OCI-LY1 (cell line): ENCODE measurements at regions not wholly inside any gene's neighbourhood (a gene's known extent, or its start where the extent isn't known, plus 50 kb on each side); places are given as distances from the start of the nearest gene placed in this dataset.

Experiments
- H2AFZ ChIP-seq: fragments of 200-600 bp; sonication (generic), shearing (Covaris generic); 2 replicates; pipeline ENCODE4 v1.6.0; 2014; ENCODE audit warnings: antibody characterized with exemption, mild to moderate bottlenecking, low read length
- H3F3A ChIP-seq: fragments of 200-600 bp; sonication (generic), shearing (Covaris generic); 2 replicates; pipeline ENCODE4 v1.6.0; 2014; ENCODE audit warnings: mild to moderate bottlenecking, antibody characterized with exemption, low read length, moderate library complexity; ENCODE audit not compliant: insufficient read depth
- H3K27ac ChIP-seq: fragments of 200-600 bp; sonication (generic); 2 replicates; pipeline ENCODE4 v1.5.1; 2014; ENCODE audit warnings: low read length, mixed run types, mild to moderate bottlenecking, low read depth; ENCODE audit not compliant: poor library complexity, severe bottlenecking
- H3K27me3 ChIP-seq: fragments of 200-600 bp; sonication (generic); 2 replicates; pipeline ENCODE4 v1.6.0; 2014; ENCODE audit warnings: antibody characterized with exemption, mild to moderate bottlenecking, low read length, moderate library complexity; ENCODE audit not compliant: insufficient read depth
- H3K36me3 ChIP-seq: fragments of 200-600 bp; sonication (generic); 2 replicates; pipeline ENCODE4 v1.6.1; 2014; ENCODE audit warnings: mild to moderate bottlenecking, antibody characterized with exemption, low read length, moderate library complexity, mixed read lengths; ENCODE audit not compliant: insufficient read depth
- H3K4me1 ChIP-seq: fragments of 200-600 bp; sonication (generic); 2 replicates; pipeline ENCODE4 v1.5.1; 2014; ENCODE audit warnings: mild to moderate bottlenecking, low read length, moderate library complexity; ENCODE audit not compliant: insufficient read depth, severe bottlenecking
- H3K4me2 ChIP-seq: fragments of 200-600 bp; sonication (generic), shearing (Covaris generic); 2 replicates; pipeline ENCODE4 v1.6.1; 2014; ENCODE audit warnings: low read length
- H3K4me3 ChIP-seq: fragments of 200-600 bp; sonication (generic); 2 replicates; pipeline ENCODE4 v1.5.1; 2014; ENCODE audit warnings: low read length, low read depth, mild to moderate bottlenecking, mixed read lengths; ENCODE audit not compliant: poor library complexity, severe bottlenecking
- H3K79me2 ChIP-seq: fragments of 200-600 bp; shearing (Covaris generic); 2 replicates; pipeline ENCODE4 v1.6.1; 2016; ENCODE audit warnings: mixed run types, low read length, mixed read lengths; ENCODE audit not compliant: insufficient read depth
- H3K9ac ChIP-seq: fragments of 200-600 bp; sonication (generic), shearing (Covaris generic); 2 replicates; pipeline ENCODE4 v1.6.1; 2014; ENCODE audit warnings: mild to moderate bottlenecking, low read length, mixed read lengths
- H3K9me2 ChIP-seq: fragments of 200-600 bp; sonication (generic), shearing (Covaris generic); 2 replicates; pipeline ENCODE4 v1.6.1; 2014; ENCODE audit warnings: low read depth, mild to moderate bottlenecking, low read length, mixed read lengths
- H3K9me3 ChIP-seq: fragments of 200-600 bp; shearing (Covaris generic); 2 replicates; pipeline ENCODE4 v1.6.1; 2014; ENCODE audit warnings: low read length, mixed read lengths
- H4K20me1 ChIP-seq: fragments of 200-600 bp; sonication (generic), shearing (Covaris generic); 2 replicates; pipeline ENCODE4 v1.6.0; 2016; ENCODE audit warnings: mild to moderate bottlenecking, low read length; ENCODE audit not compliant: insufficient read depth
- CTCF ChIP-seq: fragments of 200-600 bp; sonication (generic), shearing (Covaris generic); IDR thresholded peaks from 2 replicates; pipeline ENCODE4 v1.5.1; 2017; ENCODE audit warnings: mild to moderate bottlenecking, antibody characterized with exemption, low read length, moderate library complexity, mixed read lengths
- EZH2 ChIP-seq: fragments of 200-600 bp; sonication (generic), shearing (Covaris generic); IDR thresholded peaks from 2 replicates; pipeline ENCODE4 v1.8.0; 2017; ENCODE audit warnings: borderline replicate concordance, mixed run types, mild to moderate bottlenecking, antibody characterized with exemption, low read length, moderate library complexity, mixed read lengths

- H3K27ac ChIP-seq = no peak overlapping the region
- no peaks in the 10 kb centered on the region for H3K79me2 ChIP-seq
- H4K20me1 ChIP-seq = no peaks in the 10 kb centered on the region
- H3K27me3 ChIP-seq = no peaks in the 10 kb centered on the region; the same call in 1 of the 2 replicates
- H3K9me3 ChIP-seq = no peaks in the 10 kb centered on the region
- H3K9ac ChIP-seq = no peak overlapping the region
- no peaks in the 10 kb centered on the region for H3K9me2 ChIP-seq
- no peaks in the 10 kb centered on the region for H3K36me3 ChIP-seq
- no peak overlapping the region for H2AFZ ChIP-seq
- no peaks in the 10 kb centered on the region for H3K4me1 ChIP-seq
- no peak overlapping the region for H3K4me2 ChIP-seq
- H3K4me3 ChIP-seq = no peak overlapping the region
- TF ChIP-seq EZH2 (no peak), CTCF (no peak)
- no peaks in the 10 kb centered on the region for H3F3A ChIP-seq
Observed at GRCh38 chr20:19945732-19946670, 71.2 kb upstream of the NAA20 start.

GRCh38 chr20:19947611-19948264 lies 69.4 kb upstream of the NAA20 start:
- Histone ChIP-seq H3K9me2 (no peaks in the 10 kb centered on the region), H3K4me1 (no peaks in the 10 kb centered on the region), H3K4me2 (no peak overlapping the region), H3K79me2 (no peaks in the 10 kb centered on the region), H2AFZ (no peak overlapping the region), H3K27ac (no peak overlapping the region), H3K27me3 (no peaks in the 10 kb centered on the region; the same call in 1 of the 2 replicates), H4K20me1 (no peaks in the 10 kb centered on the region), H3F3A (no peaks in the 10 kb centered on the region), H3K9ac (no peak overlapping the region), H3K9me3 (no peaks in the 10 kb centered on the region), H3K36me3 (no peaks in the 10 kb centered on the region), H3K4me3 (no peak overlapping the region)
- TF ChIP-seq EZH2 = no peak
- no peak for TF ChIP-seq CTCF

GRCh38 chr20:19949195-19949867 lies 67.8 kb upstream of the NAA20 start:
- no peaks in the 10 kb centered on the region for H3K9me3 ChIP-seq
- no peaks in the 10 kb centered on the region for H3K9me2 ChIP-seq
- H4K20me1 ChIP-seq = no peaks in the 10 kb centered on the region
- H3K36me3 ChIP-seq = no peaks in the 10 kb centered on the region
- no peak overlapping the region for H2AFZ ChIP-seq
- H3K27me3 ChIP-seq = no peaks in the 10 kb centered on the region; the same call in 1 of the 2 replicates
- no peak overlapping the region for H3K4me2 ChIP-seq
- no peak overlapping the region for H3K4me3 ChIP-seq
- no peaks in the 10 kb centered on the region for H3F3A ChIP-seq
- TF ChIP-seq EZH2 (no peak), CTCF (no peak)
- H3K4me1 ChIP-seq = no peaks in the 10 kb centered on the region
- no peaks in the 10 kb centered on the region for H3K79me2 ChIP-seq
- H3K27ac ChIP-seq = no peak overlapping the region
- H3K9ac ChIP-seq = no peak overlapping the region
